22Rv1 (cell line): ENCODE measurements at regions not wholly inside any gene's neighbourhood (a gene's known extent, or its start where the extent isn't known, plus 50 kb on each side); places are given as distances from the start of the nearest gene placed in this dataset.

Experiments used
- ZFX ChIP-seq: fragments of 450-650 bp; IDR thresholded peaks from 2 replicates; pipeline ENCODE4 v1.6.1; 2017; ENCODE audit warnings: antibody characterized with exemption, borderline replicate concordance
- TF ChIP-seq, protein P1 (sequence below): fragments of 450-650 bp; IDR thresholded peaks from 2 replicates; pipeline ENCODE4 v1.5.1; 2017; ENCODE audit warnings: mild to moderate bottlenecking

DNA sequence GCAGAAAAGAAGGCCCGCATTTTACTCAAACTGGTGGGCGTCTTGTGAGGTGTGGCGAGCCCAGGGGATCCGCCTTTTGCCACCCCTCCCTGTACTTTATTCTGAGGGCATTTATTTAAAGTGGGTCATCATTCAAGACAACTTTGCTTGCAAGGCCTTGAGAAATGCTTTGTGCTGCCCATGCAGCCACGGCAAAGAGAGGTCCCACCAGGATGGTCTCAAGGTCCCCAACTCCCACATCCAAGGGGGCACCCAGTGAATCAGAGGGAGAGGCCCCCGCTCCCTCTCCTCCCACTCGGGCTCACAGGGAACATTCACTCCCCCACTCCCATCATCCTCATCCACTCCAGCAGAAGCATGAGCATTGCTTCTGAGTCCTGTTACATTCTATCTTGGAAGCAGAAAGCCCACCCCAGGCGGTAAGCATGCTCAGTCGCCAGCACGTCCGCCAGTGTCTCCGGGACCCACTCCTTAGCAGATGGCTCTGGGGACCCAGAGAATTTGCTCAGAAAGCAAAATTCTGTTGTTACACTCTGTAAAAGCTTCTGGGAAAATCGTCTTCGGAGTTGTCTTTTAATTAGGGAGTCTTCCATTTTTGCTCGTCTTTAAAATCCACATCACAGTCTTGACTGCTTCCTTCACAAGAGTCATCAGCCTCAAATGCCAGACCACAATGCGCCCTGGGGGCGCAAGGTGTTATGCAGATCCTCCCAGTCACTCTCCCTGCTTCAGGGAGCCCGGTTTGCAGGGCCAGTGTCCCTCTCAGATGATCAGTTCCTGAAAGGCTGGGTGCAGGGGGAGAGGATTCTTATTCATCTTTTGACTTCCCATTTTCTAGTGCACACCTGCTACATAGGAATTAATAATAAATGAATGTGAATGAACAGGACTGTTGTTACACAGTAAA, 99.4 kb upstream of the NCK2 start:
- TF ChIP-seq, protein P1, sequence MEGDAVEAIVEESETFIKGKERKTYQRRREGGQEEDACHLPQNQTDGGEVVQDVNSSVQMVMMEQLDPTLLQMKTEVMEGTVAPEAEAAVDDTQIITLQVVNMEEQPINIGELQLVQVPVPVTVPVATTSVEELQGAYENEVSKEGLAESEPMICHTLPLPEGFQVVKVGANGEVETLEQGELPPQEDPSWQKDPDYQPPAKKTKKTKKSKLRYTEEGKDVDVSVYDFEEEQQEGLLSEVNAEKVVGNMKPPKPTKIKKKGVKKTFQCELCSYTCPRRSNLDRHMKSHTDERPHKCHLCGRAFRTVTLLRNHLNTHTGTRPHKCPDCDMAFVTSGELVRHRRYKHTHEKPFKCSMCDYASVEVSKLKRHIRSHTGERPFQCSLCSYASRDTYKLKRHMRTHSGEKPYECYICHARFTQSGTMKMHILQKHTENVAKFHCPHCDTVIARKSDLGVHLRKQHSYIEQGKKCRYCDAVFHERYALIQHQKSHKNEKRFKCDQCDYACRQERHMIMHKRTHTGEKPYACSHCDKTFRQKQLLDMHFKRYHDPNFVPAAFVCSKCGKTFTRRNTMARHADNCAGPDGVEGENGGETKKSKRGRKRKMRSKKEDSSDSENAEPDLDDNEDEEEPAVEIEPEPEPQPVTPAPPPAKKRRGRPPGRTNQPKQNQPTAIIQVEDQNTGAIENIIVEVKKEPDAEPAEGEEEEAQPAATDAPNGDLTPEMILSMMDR, result no peak
- TF ChIP-seq ZFX, result no peak
